PFSK-1 (cell line): ENCODE measurements at regions not wholly inside any gene's neighbourhood (a gene's known extent, or its start where the extent isn't known, plus 50 kb on each side); places are given as distances from the start of the nearest gene placed in this dataset.

Experiments
- FOXP2 ChIP-seq: optimal IDR thresholded peaks from 2 replicates; pipeline ENCODE3; 2011; ENCODE audit warnings: borderline replicate concordance, control low read depth, inconsistent platforms; ENCODE audit not compliant: insufficient read depth; ENCODE audit errors: extremely low read length, extremely low read depth
- POLR2AphosphoS5 ChIP-seq: IDR thresholded peaks from 2 replicates; pipeline ENCODE4 v1.6.1; 2012; ENCODE audit warnings: low read depth, mild to moderate bottlenecking, control low read depth, low read length, moderate library complexity
- SIN3A ChIP-seq: IDR thresholded peaks from 2 replicates; pipeline ENCODE4 v1.6.1; 2012; ENCODE audit warnings: mild to moderate bottlenecking, low read length, moderate library complexity, borderline replicate concordance; ENCODE audit not compliant: insufficient read depth
- TAF1 ChIP-seq: IDR thresholded peaks from 2 replicates; pipeline ENCODE4 v1.6.1; 2012; ENCODE audit warnings: low read length, control low read depth, borderline replicate concordance; ENCODE audit not compliant: insufficient read depth
- TF ChIP-seq, protein P1 (sequence below), 2 experiments: IDR thresholded peaks; 2 replicates each; pipeline versions ENCODE4 v1.6.1 to v1.8.0; 2011 to 2012; ENCODE audit warnings: low read depth in 2 of 2, low read length in 2 of 2, control low read depth in 1 of 2, inconsistent platforms in 1 of 2, mild to moderate bottlenecking in 1 of 2, moderate library complexity in 1 of 2; ENCODE audit not compliant: insufficient read depth in 1 of 2

DNA sequence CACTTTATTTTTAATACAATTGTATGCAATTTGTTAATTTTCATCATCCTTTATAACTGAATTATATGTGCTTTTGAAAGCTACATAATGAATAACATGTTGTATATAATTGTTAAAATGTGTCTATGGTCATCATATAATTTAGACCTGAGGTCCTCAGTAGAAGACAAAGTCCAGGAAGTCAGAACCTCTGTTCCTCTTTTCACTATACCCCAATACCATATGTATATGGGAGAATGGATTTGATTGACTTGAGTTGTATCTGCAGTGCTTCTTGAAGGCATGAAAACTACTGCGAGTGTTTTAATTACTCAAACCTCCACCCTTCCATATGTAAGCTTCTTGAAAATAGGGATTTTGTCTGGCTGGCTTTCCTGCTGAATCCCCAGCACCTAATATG is 140.7 kb upstream of the NEDD9 start:
- TF ChIP-seq, protein P1, sequence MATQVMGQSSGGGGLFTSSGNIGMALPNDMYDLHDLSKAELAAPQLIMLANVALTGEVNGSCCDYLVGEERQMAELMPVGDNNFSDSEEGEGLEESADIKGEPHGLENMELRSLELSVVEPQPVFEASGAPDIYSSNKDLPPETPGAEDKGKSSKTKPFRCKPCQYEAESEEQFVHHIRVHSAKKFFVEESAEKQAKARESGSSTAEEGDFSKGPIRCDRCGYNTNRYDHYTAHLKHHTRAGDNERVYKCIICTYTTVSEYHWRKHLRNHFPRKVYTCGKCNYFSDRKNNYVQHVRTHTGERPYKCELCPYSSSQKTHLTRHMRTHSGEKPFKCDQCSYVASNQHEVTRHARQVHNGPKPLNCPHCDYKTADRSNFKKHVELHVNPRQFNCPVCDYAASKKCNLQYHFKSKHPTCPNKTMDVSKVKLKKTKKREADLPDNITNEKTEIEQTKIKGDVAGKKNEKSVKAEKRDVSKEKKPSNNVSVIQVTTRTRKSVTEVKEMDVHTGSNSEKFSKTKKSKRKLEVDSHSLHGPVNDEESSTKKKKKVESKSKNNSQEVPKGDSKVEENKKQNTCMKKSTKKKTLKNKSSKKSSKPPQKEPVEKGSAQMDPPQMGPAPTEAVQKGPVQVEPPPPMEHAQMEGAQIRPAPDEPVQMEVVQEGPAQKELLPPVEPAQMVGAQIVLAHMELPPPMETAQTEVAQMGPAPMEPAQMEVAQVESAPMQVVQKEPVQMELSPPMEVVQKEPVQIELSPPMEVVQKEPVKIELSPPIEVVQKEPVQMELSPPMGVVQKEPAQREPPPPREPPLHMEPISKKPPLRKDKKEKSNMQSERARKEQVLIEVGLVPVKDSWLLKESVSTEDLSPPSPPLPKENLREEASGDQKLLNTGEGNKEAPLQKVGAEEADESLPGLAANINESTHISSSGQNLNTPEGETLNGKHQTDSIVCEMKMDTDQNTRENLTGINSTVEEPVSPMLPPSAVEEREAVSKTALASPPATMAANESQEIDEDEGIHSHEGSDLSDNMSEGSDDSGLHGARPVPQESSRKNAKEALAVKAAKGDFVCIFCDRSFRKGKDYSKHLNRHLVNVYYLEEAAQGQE (IDR thresholded peaks at IDR 0.05; ENCODE audit: insufficient read depth in 1 of 2, low read depth in 2 of 2, low read length in 2 of 2) = no peak
- TF ChIP-seq TAF1 (no peak), FOXP2 (no peak), POLR2AphosphoS5 (no peak), SIN3A (no peak)

- TF ChIP-seq, protein P1 (IDR thresholded peaks at IDR 0.05; ENCODE audit: insufficient read depth in 1 of 2, low read depth in 2 of 2, low read length in 2 of 2) = no peak
Observed at GRCh38 chr6:11370191-11371018, 137.9 kb upstream of the NEDD9 start.

DNA sequence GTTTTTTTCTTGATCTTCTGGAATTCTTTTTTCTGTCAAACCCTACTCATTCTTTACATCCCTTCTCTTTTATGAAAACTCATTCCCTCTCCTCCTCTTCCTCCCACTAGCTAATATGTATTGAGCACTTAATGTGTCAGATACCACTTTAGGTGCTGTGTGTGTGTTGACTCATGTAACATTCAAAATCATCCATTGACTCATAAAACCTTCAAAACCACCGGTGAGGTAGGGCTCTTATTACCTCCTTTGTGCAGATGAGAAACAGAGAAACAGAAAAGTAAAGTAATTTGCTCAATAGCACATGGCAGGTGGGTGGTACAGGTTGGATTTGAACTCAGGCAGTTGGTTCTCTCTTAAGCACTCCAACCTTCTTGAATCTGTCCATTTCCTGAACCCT is 136.3 kb upstream of the NEDD9 start:
- TF ChIP-seq TAF1 (no peak), SIN3A (no peak), FOXP2 (no peak), POLR2AphosphoS5 (no peak)
- TF ChIP-seq, protein P1 (IDR thresholded peaks at IDR 0.05; ENCODE audit: insufficient read depth in 1 of 2, low read depth in 2 of 2, low read length in 2 of 2) = no peak

GRCh38 chr6:11368264-11368663 is 135.8 kb upstream of the NEDD9 start:
- TF ChIP-seq TAF1 (no peak), SIN3A (no peak), FOXP2 (no peak), POLR2AphosphoS5 (no peak)
- TF ChIP-seq, protein P1 (IDR thresholded peaks at IDR 0.05; ENCODE audit: insufficient read depth in 1 of 2, low read depth in 2 of 2, low read length in 2 of 2) = no peak

GRCh38 chr6:11367638-11368199 is 135.3 kb upstream of the NEDD9 start:
- TF ChIP-seq SIN3A (no peak), TAF1 (no peak), POLR2AphosphoS5 (no peak)
- TF ChIP-seq, protein P1 (IDR thresholded peaks at IDR 0.05; ENCODE audit: insufficient read depth in 1 of 2, low read depth in 2 of 2, low read length in 2 of 2) = no peak
